UCSD-AML1 (cell line): ENCODE measurements at regions not wholly inside any gene's neighbourhood (a gene's known extent, or its start where the extent isn't known, plus 50 kb on each side); places are given as distances from the start of the nearest gene placed in this dataset.

Experiments used
- DNase-seq: peaks from one replicate; lab custom pipeline; 2025; ENCODE audit not compliant: unreplicated experiment; lab: John Stamatoyannopoulos, UW

DNA sequence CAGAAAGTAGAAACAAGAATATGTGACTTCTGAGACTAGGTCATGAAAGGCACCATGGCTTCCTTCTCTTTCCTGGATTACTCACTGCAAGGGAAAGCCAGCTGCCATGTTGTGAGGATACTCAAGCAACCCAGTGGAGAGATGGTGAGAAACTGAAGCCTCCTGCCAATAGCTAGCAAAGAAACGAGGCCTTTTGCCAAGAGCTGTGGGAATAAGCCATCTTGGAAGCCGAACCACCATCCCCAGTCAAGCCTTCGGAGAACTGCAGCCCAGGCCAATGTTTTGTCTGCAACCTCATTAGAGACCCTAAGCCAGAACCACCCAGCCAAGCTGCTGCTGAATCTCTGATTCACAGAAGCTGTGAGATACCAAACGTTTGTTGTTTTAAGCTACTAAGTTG, 104.7 kb upstream of the CRHR1 start:
- DNase-seq, result no peak

DNA sequence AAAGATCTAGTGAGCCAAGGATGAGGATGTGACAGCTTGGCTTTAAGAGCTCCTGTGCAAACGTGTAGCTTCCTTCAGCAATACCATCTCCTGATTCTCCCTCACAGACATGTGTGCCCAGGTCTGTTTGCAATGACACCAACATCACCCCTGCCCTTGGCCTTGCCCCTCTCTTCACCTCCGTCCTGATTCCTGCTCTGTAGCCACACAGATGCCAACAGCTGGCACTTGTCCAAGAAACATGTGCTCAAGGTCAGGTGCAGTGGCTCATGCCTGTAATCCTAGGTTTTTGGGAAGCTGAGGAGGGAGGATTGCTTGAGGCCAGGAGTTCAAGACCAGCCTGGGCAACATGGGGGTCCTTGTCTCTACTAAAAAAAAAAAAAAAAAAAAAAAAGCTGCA, 103.8 kb upstream of the CRHR1 start:
- no peak for DNase-seq

DNA sequence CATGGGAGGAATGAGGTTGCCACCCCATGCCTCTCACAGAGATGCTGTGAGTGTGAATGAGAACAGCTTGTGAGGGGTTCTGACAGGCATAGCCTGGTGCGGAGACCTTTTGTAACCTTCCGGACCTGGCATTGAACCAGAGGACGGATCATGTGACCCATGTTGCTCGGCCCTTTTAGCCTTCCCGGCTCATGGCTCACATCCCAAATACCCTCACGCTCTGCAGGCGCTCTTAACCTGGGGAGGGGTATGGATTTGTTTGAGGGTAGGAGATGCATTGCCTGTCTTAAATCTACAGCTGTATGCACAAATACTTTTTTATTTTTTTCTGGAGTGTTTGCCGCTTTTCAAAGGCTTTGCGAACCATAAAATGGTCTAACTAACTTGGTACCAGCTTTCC, 102.4 kb upstream of the CRHR1 start:
- DNase-seq, result no peak

DNA sequence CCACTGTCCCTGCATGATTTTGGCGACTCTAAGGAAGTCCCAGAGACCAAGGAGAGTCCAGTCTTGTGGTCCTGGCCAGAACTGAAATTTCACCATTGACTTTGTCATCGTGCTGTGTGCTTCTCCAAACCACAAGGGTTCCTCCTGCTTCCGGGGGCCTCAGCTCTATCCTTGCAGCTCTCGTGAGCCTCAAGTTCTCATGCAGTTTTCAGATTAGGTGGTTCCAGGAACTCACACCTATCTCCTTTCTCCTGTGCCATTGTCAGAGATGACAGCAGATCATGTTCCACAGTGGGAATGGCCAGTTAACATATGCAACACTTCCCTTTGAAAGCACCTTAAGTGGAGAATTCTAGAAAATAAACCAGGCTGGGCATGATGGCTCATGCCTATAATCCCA, 97.9 kb upstream of the CRHR1 start:
- no peak for DNase-seq

DNA sequence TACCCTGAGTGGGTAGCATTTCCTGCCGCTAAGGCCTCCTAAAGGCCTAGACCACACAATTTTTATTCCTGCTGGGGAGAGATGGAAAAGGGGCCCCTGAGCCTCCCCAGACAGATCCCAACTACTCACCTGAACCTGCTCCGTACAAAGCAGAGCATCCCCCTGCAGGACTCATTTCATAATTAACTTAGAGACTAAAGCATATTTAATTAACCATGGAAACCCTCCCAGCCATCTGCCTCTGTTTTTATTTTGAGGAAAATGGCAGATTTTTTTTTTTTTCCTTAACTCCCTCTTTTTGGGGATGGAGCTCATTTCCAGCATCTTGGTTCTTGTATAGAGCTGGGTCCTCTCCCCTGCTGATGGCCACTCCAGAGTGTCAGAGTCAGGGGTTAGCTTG, 96.5 kb upstream of the CRHR1 start:
- no peak for DNase-seq

DNA sequence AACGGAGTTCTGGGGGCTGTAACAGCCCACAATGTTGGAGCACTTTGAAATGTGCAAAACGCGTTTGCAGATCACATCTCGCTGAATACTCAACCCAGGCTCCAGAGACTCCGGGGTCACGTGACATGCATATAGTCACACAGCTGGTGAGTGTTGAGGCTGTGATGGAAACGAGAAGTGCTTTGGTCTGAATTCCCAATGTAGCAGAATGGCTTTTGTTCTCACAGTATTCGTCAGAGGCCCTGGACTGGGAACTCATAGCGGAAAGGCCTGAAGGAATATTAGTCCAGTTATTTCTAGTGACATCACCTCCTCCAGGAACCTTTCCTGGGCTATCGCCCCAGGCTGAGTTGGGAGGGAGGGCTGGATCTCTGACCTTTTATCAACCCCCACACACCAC, 95.8 kb upstream of the CRHR1 start:
- DNase-seq, result no peak

DNA sequence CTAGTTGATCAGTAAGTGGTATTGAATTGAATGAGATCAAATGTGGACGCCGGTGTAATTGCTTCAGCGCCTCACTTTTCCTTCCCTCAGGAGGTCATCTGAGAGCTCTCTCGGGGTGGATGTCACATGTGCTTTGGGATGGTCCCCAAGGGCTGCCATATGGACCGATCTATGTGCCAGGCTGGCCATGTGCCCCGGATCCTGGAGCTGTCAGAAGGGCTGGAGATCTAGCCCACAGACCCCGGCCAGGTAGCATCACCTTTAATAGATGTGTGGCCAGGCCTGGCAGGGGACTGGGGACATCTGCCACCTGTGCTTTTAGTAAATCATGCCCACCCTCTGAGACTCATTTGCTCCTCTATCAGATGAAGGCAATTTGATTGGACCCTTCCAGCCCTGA, 95.3 kb upstream of the CRHR1 start:
- DNase-seq, result no peak

DNA sequence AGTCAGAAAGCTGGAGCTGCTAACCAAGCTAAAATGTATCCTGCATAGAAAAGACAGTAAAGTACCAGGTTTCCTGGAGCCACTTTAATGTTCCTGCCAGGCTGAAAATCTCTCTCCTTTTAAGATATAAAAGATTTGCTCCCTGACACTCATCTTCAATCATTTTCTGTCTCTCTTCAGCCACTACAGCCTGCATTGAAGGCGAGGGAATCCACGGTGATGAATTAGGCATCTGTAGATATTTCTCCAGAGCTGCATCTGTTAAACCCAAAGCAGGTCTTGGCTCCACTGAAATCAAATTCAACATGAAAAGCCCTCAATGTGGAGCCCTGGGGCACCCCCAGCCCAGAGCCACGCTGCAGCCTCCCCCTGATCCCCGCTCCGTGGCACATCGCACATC, 94.7 kb upstream of the CRHR1 start:
- DNase-seq, result no peak

DNA sequence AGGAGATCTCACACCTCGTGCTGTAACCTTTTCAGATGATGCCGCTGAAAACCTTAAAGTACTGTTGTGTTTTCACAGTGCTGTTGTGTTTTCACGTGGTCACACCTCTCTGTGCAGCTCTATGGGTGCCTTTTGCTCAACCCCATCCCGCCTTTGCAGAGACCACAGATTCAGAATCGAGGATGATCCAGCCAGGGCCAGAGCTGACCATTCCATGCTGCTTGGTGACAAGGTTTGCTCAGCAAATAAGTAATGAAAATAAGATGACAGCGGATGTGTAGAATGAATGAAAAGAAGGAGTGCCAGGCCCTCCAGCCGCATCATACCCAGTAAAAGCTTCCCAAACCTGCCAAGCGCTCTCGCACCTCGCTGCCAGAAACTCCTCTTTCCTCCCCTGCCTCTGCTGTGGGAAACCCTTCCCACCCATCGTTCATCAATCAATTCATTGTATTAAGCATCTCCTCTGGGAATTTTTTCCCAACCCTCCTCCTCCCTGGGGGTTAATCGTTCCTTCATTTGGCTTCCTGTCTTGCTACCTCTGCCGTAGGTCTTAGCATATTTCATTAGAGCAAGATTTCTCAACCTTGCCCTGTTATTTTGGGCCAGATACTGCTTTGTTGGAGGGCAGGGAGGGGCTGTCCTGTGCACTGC, 93.4 kb upstream of the CRHR1 start:
- no peak for DNase-seq

DNA sequence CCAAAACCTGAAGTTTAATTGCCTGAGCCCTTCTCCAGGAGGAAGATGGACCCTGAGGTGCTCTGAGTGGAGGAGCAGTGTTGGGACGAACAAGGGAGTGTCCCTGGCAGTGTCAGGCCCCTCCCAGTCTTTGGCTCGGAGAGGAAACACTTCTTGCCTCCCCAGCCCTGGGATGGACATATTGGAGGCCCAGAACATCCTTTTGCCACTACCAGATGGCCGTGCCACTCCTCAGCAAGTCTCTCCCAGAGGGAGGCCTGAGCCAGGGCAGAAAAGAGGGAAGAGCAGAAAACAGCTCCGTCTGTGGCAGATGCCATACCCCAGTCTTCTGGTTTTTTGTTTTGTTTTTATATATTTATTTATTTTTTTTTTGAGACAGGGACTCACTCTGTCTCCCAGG, 91.5 kb upstream of the CRHR1 start:
- no peak for DNase-seq

DNA sequence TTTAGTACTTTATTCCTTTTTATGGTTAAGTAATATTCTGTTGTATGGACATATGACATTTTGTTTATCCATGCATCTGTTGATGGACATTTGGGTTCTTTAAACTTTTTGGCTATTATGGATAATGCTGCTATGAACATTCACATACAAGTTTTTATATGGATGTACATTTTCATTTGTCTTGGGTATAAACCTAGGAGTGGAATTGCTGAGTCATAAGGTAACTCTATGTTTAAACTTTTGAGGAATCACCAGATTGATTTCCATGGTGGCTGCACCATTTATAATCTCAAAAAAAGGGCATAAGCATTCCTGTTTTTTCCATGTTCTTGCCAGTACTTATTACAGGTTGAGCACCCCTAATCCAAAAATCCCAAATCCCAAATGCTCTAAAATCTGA, 90.3 kb upstream of the CRHR1 start:
- no peak for DNase-seq

DNA sequence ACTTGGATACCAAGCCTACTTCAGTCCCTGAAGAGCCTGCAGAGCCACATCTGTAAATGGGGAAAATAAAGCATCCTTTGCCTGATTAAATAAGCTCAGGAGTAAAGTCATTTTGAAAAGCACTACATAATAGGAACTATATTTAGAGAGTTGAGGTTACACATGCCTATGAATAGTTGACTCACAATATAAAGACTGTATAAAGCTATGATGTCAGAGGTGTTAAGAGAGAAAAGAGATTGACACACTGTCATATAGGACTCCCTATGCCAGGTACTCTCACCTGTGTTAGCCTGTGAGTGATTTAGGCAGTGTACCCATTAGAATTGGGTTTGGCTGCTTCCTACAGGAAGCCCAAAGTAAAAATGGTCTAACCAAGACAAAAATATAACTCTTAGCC, 87.7 kb upstream of the CRHR1 start:
- DNase-seq, result no peak

DNA sequence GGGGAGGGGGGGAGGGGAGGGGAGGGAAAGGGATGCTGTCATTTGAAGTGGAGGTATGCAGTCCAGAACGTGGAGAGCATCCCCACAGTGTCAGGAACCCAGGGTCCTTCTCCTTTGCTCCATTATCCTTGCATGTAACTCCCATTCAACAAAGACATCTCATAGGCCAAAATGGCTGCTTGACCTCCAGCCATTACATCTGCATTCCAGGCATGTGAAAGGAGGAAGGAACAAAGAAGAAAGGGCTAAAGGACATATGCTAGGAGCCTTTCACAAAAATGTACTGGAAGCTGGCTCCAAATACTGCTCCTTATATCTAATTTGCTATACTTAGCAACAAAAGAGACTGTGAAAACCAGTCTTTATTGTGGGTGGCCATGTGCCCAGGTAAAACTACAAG, 87.0 kb upstream of the CRHR1 start:
- DNase-seq, result no peak

DNA sequence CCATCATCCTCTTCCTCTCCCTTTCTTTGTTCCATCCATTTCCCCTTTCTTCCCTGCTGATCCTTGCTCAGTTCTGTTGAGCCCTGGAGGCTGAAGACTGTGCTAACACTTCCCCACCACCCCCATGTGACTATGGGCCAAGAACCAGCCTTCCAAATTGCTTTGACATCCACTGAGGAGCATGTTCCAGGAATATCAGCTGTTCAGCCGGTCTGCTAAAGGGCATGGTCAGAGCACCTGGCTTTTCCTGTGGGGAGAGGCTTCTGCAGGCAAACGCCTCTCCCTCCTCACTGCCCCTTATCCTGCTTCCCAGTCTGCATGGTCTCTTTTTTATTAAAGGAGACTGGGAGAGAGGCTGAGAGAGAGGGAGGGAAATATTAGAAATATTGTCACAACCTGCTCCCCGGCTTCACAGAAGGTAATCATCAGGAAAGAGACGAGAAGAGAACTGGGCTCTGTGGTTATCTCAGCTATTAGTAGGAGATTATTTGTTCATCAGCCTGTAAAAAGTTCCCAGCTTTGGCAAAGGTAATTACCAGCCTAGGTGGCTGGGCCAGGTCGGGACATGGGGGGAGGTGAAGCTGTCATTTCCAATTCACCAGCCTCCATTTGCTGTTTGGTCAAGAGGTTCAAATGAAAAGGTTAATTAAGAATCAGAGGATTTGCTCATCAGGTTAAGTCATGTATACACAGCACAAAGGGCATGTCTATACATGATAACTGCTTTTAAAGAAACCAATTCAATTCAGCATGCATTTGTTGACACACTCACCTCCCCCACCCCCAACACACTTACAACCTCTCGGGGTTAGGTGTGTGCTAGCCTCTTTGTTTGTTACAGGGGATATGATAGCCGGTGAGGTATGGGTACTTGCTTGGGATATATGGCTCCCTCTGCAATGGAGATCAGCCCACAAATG, 83.7 kb upstream of the CRHR1 start:
- DNase-seq, result no peak

DNA sequence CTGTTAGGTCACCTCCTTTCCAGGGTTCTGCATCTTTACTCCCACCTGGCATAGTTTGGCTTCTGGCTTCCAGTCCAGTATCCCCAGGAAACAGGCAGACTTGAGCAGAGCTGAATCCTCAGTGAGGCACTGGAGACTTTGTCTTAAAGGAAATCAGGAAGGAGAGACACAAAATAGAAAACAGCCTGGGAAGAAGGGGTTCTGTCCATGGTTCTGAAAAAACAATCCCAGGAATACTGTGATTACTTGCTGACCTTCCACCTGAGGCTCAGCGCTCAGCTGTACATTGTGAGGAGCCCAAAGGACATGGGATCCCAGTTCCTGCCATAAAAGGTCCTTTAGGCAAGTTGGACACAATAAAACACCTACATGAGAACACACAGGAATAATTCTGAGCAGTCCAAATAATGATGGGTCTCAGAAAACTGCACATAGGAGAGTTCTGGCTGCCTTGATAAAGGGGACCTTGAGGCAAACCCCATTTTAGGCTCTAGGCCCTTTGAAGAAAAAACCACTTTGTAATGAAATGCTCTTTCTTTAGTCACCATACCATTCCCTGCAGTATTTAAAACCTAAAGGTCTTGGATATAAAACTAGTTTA, 81.4 kb upstream of the CRHR1 start:
- no peak for DNase-seq

DNA sequence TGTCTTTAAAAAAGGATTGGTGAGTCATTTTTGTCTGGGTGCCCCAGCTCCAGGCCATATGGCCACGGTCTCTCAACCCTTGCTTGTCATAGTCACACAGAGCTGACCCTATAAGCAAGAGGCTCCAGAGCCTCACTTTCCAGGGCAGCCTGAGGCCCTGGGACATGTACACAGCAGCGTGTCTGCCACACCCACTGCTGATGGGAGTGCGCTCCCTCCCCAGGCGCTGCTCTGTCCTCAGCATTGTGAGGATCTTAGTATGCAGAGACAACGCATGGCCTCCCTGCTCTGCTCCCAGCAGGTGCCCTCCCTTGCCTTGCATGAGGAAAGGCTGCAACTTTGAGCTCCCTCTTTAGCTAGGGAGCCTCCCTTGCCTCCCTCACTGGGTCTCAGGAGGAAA, 80.8 kb upstream of the CRHR1 start:
- DNase-seq, result no peak

DNA sequence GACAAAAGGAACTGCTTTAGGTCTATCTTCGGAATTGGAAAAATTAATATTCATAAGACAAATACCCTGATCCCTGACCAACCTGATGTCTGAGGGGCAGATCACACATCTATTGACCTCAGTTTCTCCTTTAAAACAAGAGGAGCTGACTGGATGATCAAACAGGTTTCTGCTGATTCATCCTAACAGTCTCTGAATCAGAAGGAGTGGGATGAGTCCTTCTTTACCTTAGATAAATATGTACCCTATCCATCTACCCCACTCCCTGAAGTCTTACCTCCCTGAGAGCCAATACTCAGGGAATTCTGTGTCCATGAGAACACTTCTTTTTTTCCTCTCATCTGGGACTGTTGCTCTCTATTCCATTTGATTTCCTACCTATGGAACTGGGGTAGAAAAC, 80.3 kb upstream of the CRHR1 start:
- no peak for DNase-seq

DNA sequence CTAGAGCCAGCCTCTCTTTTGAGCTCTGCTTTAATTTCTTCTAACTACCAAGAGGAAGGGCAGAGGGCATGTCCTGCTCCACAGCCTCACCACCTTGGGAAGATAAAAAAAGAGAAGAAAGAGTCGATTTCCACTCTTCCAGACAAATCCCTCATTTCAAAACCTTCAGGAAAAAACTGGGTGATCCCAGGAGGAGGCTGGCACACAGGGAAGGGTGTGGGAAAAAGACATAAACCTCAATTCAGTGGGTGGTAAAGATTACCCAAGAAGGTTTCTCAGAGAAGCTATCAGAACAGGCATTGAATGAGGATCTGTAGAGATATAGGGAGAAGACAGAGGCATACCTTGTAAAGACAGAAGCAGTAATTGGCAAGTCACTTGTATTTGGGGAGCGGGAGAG, 79.9 kb upstream of the CRHR1 start:
- DNase-seq, result no peak

DNA sequence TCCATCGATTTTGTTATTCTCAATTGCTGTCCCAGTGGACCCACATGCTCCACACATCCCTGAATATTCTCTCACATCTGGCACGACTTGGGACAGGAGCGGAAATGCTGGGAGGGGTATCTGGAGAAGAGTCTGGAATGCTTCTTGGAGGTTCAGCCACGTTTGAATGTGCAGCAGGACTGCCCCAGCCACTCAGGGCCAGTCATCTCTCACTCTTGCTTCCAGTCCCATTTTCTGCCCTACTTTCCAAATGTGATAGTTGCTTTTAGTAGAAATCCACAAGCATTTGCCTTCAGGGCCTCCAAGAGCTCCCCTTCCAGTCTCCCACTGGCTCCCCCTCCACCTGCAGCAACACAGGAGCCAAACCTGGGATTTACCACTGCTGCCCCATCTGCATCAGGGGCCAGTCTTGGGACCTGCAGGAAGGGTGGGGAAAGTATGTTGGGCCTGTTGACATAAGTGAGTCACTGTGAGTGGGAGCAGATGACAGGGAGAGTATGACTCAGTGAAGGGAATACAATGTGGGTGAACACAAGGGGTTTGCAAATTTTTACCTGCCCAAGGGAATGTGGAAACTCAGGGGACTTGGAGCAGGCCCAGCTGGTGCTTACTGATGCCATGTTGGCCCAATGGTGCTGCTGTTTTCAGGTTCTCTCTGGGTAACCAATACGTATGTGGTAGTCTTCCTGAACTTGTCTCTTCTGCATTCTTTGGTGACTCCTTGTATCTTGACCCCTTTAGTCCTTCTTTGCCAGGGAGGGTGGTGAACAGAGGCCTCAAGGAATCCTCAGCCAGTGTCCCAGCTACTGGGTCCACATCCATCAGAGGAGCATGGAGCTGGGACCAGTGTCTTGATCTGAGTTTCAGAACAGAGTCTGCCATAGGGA, 78.8 kb upstream of the CRHR1 start:
- no peak for DNase-seq

DNA sequence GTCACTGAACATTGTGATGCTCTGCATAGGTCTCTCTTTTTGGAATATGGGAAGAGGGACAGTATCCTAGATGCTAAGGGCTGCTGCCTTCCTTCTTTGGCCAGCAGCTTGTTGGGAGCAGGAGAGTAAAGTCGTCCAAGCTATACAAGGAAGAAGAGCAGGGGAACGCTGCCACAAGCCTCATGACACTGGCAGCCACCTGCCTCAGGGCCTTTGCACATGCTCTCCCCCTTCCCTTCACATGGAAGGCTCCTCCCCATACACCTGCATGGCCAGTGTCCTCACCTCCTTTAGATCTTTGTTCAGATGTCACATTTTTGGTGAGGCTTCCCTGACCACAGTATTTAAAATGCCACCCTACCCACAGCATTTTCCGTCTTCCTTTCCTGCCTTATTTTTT, 78.1 kb upstream of the CRHR1 start:
- no peak for DNase-seq

DNA sequence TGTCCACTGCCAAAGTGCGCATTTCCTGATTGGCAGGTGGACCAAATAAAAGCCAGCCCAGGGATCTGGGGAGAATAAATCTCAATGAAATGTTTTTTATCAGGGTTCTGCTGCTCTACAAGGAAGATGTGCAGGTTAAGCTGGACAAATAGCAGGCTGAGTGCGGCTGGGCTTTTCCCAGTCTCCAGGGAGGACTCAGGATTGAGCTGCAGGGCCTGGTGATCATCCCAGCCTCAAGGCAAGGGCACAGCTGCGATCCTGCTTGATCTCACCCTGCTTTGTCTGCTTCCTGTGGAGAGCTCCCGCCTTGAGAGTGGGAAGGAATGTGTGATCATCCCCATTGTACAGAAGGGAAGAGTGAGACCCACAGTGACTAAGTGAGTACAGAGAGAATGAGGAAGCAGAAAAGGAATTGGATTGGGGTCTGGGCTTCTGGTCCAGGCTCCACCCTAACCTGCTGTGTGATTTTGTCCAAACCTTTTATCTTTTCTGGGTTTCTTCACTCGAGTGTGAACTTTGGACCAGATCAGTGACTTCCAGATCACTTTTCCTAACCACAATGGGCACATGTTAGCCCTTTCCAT, 75.3 kb upstream of the CRHR1 start:
- no peak for DNase-seq
